ENCODE measurements at regions not wholly inside any gene's neighbourhood (a gene's known extent, or its start where the extent isn't known, plus 50 kb on each side); places are given as distances from the start of the nearest gene placed in this dataset.

- H3K9ac ChIP-seq = no peak overlapping the region
- H3K4me3 ChIP-seq (IDR thresholded peaks at IDR 0.05; ENCODE audit: insufficient read depth, low read depth, low read length) = no peak overlapping the region
- H3K27ac ChIP-seq = no peak overlapping the region
- no peaks in the 10 kb centered on the region for H3K36me3 ChIP-seq (ENCODE audit: insufficient read depth)
- no peak for TF ChIP-seq CTCF (conservative IDR thresholded peaks at IDR 0.05; ENCODE audit: low read depth, low read length)
- no peak overlapping the region for H3K4me2 ChIP-seq
- no peak overlapping the region for H2AFZ ChIP-seq (ENCODE audit: low read depth)
- no peaks in the 10 kb centered on the region for H3K27me3 ChIP-seq (ENCODE audit: insufficient read depth, low read depth)
- no peaks in the 10 kb centered on the region for H3K79me2 ChIP-seq (ENCODE audit: insufficient read depth, low read depth)
- no peaks in the 10 kb centered on the region for H3K4me1 ChIP-seq (ENCODE audit: low read depth, poor library complexity, severe bottlenecking)
- no peaks in the 10 kb centered on the region for H4K20me1 ChIP-seq (ENCODE audit: insufficient read depth)
Observed at GRCh38 chr3:40846451-40846850, 321.7 kb downstream of the ZNF621 start.

- Histone ChIP-seq H2AFZ (ENCODE audit: low read depth) (no peak overlapping the region), H3K79me2 (ENCODE audit: insufficient read depth, low read depth) (no peaks in the 10 kb centered on the region), H3K27ac (no peak overlapping the region), H3K36me3 (ENCODE audit: insufficient read depth) (no peaks in the 10 kb centered on the region), H3K4me2 (no peak overlapping the region), H3K4me1 (ENCODE audit: low read depth, poor library complexity, severe bottlenecking) (no peaks in the 10 kb centered on the region), H3K27me3 (ENCODE audit: insufficient read depth, low read depth) (no peaks in the 10 kb centered on the region), H4K20me1 (ENCODE audit: insufficient read depth) (no peaks in the 10 kb centered on the region), H3K4me3 (IDR thresholded peaks at IDR 0.05; ENCODE audit: insufficient read depth, low read depth, low read length) (no peak overlapping the region), H3K9ac (no peak overlapping the region)
- no peak for TF ChIP-seq CTCF (conservative IDR thresholded peaks at IDR 0.05; ENCODE audit: low read depth, low read length)
Observed at GRCh38 chr3:40847551-40847992, 322.8 kb downstream of the ZNF621 start.

GRCh38 chr3:40848421-40848820 is 323.7 kb downstream of the ZNF621 start:
- no peaks in the 10 kb centered on the region for H3K4me1 ChIP-seq (ENCODE audit: low read depth, poor library complexity, severe bottlenecking)
- no peaks in the 10 kb centered on the region for H3K27me3 ChIP-seq (ENCODE audit: insufficient read depth, low read depth)
- H3K79me2 ChIP-seq (ENCODE audit: insufficient read depth, low read depth) = no peaks in the 10 kb centered on the region
- no peak overlapping the region for H3K4me3 ChIP-seq (IDR thresholded peaks at IDR 0.05; ENCODE audit: insufficient read depth, low read depth, low read length)
- no peak overlapping the region for H2AFZ ChIP-seq (ENCODE audit: low read depth)
- no peak overlapping the region for H3K4me2 ChIP-seq
- no peak for TF ChIP-seq CTCF (conservative IDR thresholded peaks at IDR 0.05; ENCODE audit: low read depth, low read length)
- no peaks in the 10 kb centered on the region for H4K20me1 ChIP-seq (ENCODE audit: insufficient read depth)
- H3K36me3 ChIP-seq (ENCODE audit: insufficient read depth) = no peaks in the 10 kb centered on the region
- no peak overlapping the region for H3K9ac ChIP-seq
- H3K27ac ChIP-seq = no peak overlapping the region

GRCh38 chr3:40850861-40851260 is 326.1 kb downstream of the ZNF621 start:
- Histone ChIP-seq H3K4me1 (ENCODE audit: low read depth, poor library complexity, severe bottlenecking) (no peaks in the 10 kb centered on the region), H3K9ac (no peak overlapping the region), H3K27me3 (ENCODE audit: insufficient read depth, low read depth) (no peaks in the 10 kb centered on the region), H3K79me2 (ENCODE audit: insufficient read depth, low read depth) (no peaks in the 10 kb centered on the region), H3K4me3 (IDR thresholded peaks at IDR 0.05; ENCODE audit: insufficient read depth, low read depth, low read length) (no peak overlapping the region), H3K4me2 (no peak overlapping the region), H2AFZ (ENCODE audit: low read depth) (no peak overlapping the region), H3K27ac (no peak overlapping the region), H3K36me3 (ENCODE audit: insufficient read depth) (no peaks in the 10 kb centered on the region), H4K20me1 (ENCODE audit: insufficient read depth) (no peaks in the 10 kb centered on the region)
- TF ChIP-seq CTCF (conservative IDR thresholded peaks at IDR 0.05; ENCODE audit: low read depth, low read length) = no peak

All from KMS-11 (cell line).